HepG2 (cell line): ENCODE measurements at regions not wholly inside any gene's neighbourhood (a gene's known extent, or its start where the extent isn't known, plus 50 kb on each side); places are given as distances from the start of the nearest gene placed in this dataset.
A peak's percentile ranks its signal among the peaks of the same experiment; 100 is the strongest.

Source experiments
- ATAC-seq: fragments of 200-7000 bp; cut with Tn5 transposase; 3 replicates; pipeline ENCODE4 v1.9.1; 2020; ENCODE audit warnings: mild to moderate bottlenecking, moderate library complexity
- BruUV-seq: library from RNA; stranded (reverse); fragments of 400-500 nt; replicated peaks from 2 replicates; lab custom pipeline; 2021; lab: Mats Ljungman, UMichigan
- CTCF ChIA-PET: fragments of 300-600 bp; formaldehyde crosslinking; extraction: SDS; loops from one replicate; lab custom pipeline; 2021; ENCODE audit warnings: low total read pairs, inconsistent platforms, low intra/inter-chr PET ratio; lab: Yijun Ruan, JAX
- POLR2A ChIA-PET: fragments of 350-600 bp; sonication (Branson Sonifier 250); formaldehyde crosslinking; loops from one replicate; lab custom pipeline; 2020; ENCODE audit warnings: antibody characterized with exemption, inconsistent platforms; lab: Yijun Ruan, JAX
- DNase-seq: peaks from one replicate; pipeline ENCODE4 v3.0.0-alpha.2; 2015; ENCODE audit warnings: low spot score
- FAIRE-seq: peaks from 3 replicates; lab custom pipeline; 2011; peaks lifted over from hg19 to GRCh38; lab: Jason Lieb, UNC
- H2AFZ ChIP-seq: one replicate; pipeline ENCODE4 v1.6.1; 2011; ENCODE audit warnings: low read length, inconsistent platforms
- H3K27ac ChIP-seq: fragments of 300-600 bp; 3 replicates; pipeline ENCODE4 v1.8.0; 2011; ENCODE audit warnings: mixed run types, mild to moderate bottlenecking, mixed read lengths, low read length, inconsistent platforms; ENCODE audit not compliant: insufficient read depth; ENCODE audit errors: extremely low read length
- H3K27me3 ChIP-seq, 2 experiments: fragments of 200-600 bp in 1 of 2; 2 replicates in 1 of 2; 3 replicates in 1 of 2; pipeline versions ENCODE4 v1.6.0 to v1.8.0; 2011; ENCODE audit warnings: low read length in 2 of 2, mild to moderate bottlenecking in 2 of 2, moderate library complexity in 2 of 2, inconsistent platforms in 1 of 2; ENCODE audit not compliant: insufficient read depth in 2 of 2, control insufficient read depth in 1 of 2
- H3K36me3 ChIP-seq, 2 experiments: fragments of 200-600 bp in 1 of 2; replicated peaks in 1 of 2; 2 replicates in 1 of 2; 3 replicates in 1 of 2; pipeline versions ENCODE4 v1.5.1 to v1.8.0; 2011; ENCODE audit warnings: low read length in 2 of 2, inconsistent platforms in 1 of 2; ENCODE audit not compliant: insufficient read depth in 2 of 2, control insufficient read depth in 1 of 2
- H3K4me1 ChIP-seq: 2 replicates; pipeline ENCODE4 v1.5.1; 2012; ENCODE audit warnings: low read length, inconsistent platforms; ENCODE audit not compliant: insufficient read depth
- H3K4me2 ChIP-seq: 2 replicates; pipeline ENCODE4 v1.6.0; 2011; ENCODE audit warnings: low read depth, low read length, inconsistent platforms
- H3K4me3 ChIP-seq, 3 experiments: fragments of 200-600 bp in 1 of 3; sonication (generic), shearing (Covaris generic) in 1 of 3; replicated peaks in 1 of 3; 2 replicates each; pipeline ENCODE4 v1.5.1; 2011 to 2016; ENCODE audit warnings: low read length in 3 of 3, inconsistent platforms in 2 of 3, low read depth in 2 of 3, mild to moderate bottlenecking in 2 of 3, control low read depth in 1 of 3, mixed read lengths in 1 of 3; ENCODE audit not compliant: insufficient read depth in 1 of 3
- H3K79me2 ChIP-seq: one replicate; pipeline ENCODE4 v1.6.1; 2011; ENCODE audit warnings: low read length, inconsistent platforms; ENCODE audit not compliant: insufficient read depth
- H3K9ac ChIP-seq: 2 replicates; pipeline ENCODE4 v1.6.0; 2011; ENCODE audit warnings: mild to moderate bottlenecking, low read depth, low read length, inconsistent platforms; ENCODE audit not compliant: insufficient read depth
- H3K9me3 ChIP-seq: 2 replicates; pipeline ENCODE4 v1.5.1; 2012; ENCODE audit warnings: mild to moderate bottlenecking, low read length
- H4K20me1 ChIP-seq: 2 replicates; pipeline ENCODE4 v1.6.0; 2011; ENCODE audit warnings: inconsistent platforms, mild to moderate bottlenecking, low read length, moderate library complexity; ENCODE audit not compliant: insufficient read depth
- ATF7 ChIP-seq, 2 experiments: fragments of 450-650 bp in 1 of 2; sonication (generic) in 1 of 2; formaldehyde crosslinking in 1 of 2; IDR thresholded peaks; 2 replicates each; pipeline versions ENCODE4 v1.4.0 to v1.6.1; 2016 to 2020; ENCODE audit warnings: antibody characterized with exemption in 1 of 2, mild to moderate bottlenecking in 1 of 2, missing genetic modification reagents in 1 of 2
- CREB1 ChIP-seq, 2 experiments: fragments of 450-650 bp in 1 of 2; IDR thresholded peaks; 2 replicates each; pipeline ENCODE4 v1.6.1; 2016 to 2017; ENCODE audit warnings: control low read depth in 1 of 2, mild to moderate bottlenecking in 1 of 2, missing compliant biosample characterization in 1 of 2, missing genetic modification characterization in 1 of 2
- ZNF160 ChIP-seq: sonication (generic); formaldehyde crosslinking; IDR thresholded peaks from 2 replicates; pipeline ENCODE4 v1.8.0; 2022; ENCODE audit warnings: mild to moderate bottlenecking, inconsistent platforms, missing genetic modification reagents
- ZNF232 ChIP-seq: sonication (generic); formaldehyde crosslinking; IDR thresholded peaks from 2 replicates; pipeline ENCODE4 v1.4.0; 2020; ENCODE audit warnings: missing genetic modification reagents, borderline replicate concordance
- ZNF234 ChIP-seq: sonication (generic); formaldehyde crosslinking; conservative IDR thresholded peaks from 2 replicates; pipeline ENCODE4 v1.5.1; 2020; ENCODE audit warnings: mild to moderate bottlenecking, missing genetic modification reagents
- ZNF441 ChIP-seq: sonication (generic); formaldehyde crosslinking; IDR thresholded peaks from 2 replicates; pipeline ENCODE4 v1.7.0; 2021; ENCODE audit warnings: missing genetic modification reagents, borderline replicate concordance
- WGBS: methylation state at CpG from one replicate; pipeline ENCODE4 v1.1.6; 2017; ENCODE audit warnings: low lambda C conversion rate; 5-methylcytosine and 5-hydroxymethylcytosine counted together
- in situ Hi-C: cut with HindIII; loops from 2 replicates; pipeline ENCODE4 v1.10.0; 2017; ENCODE audit warnings: low pct_unique_long_range_greater_than_20kb; ENCODE audit not compliant: extremely low pct_ligation_motif_present
- intact Hi-C: fragments of 100-400 bp; cut with micrococcal nuclease; formaldehyde crosslinking; loops from one replicate; pipeline ENCODE4 v1.10.0; 2022; ENCODE audit not compliant: unreplicated experiment
- TF ChIP-seq, protein P1 (sequence below): sonication (generic); formaldehyde crosslinking; IDR thresholded peaks from 2 replicates; pipeline ENCODE4 v1.5.0; 2020; ENCODE audit warnings: mild to moderate bottlenecking, missing genetic modification reagents, borderline replicate concordance

DNA sequence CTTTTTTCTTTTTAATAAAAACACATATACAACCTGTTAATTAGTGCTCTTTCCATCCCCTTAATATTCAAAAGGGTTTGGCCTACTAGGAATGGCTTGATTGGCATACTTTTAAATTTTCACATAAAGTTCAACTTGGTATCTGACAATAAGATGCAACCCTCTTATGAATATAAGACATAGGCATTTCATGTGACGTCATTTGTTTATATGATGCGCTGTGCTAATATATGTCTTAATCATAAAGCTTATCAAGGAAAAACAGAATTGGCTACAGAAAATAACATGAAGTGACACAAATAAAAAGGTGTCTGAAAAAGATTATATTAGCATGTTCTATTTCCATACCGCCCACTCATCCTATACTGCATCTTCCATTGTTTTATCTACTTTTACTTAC lies 1642.4 kb downstream of the EFNA5 start:
- Histone ChIP-seq H4K20me1 (no peaks in the 10 kb centered on the region), H3K36me3 (no peaks in the 10 kb centered on the region), H3K9me3 (no peaks in the 10 kb centered on the region), H3K79me2 (no peaks in the 10 kb centered on the region), H3K27ac (no peak overlapping the region), H2AFZ (no peak overlapping the region), H3K4me3 (no peak overlapping the region), H3K27me3 (no peaks in the 10 kb centered on the region), H3K9ac (no peak overlapping the region), H3K4me1 (no peaks in the 10 kb centered on the region), H3K4me2 (no peak overlapping the region)
- no peak for TF ChIP-seq ZNF232
- peak; percentile 85 for TF ChIP-seq CREB1 (IDR thresholded peaks at IDR 0.05)
- TF ChIP-seq CREB1 (CRISPR knock-in tag; IDR thresholded peaks at IDR 0.05): no peak
- TF ChIP-seq ATF7 (IDR thresholded peaks at IDR 0.05): peak; percentile 89
- TF ChIP-seq ATF7 (CRISPR knock-in tag; IDR thresholded peaks at IDR 0.05): no peak
- TF ChIP-seq ZNF441 (CRISPR knock-in tag): no peak
- TF ChIP-seq, protein P1, sequence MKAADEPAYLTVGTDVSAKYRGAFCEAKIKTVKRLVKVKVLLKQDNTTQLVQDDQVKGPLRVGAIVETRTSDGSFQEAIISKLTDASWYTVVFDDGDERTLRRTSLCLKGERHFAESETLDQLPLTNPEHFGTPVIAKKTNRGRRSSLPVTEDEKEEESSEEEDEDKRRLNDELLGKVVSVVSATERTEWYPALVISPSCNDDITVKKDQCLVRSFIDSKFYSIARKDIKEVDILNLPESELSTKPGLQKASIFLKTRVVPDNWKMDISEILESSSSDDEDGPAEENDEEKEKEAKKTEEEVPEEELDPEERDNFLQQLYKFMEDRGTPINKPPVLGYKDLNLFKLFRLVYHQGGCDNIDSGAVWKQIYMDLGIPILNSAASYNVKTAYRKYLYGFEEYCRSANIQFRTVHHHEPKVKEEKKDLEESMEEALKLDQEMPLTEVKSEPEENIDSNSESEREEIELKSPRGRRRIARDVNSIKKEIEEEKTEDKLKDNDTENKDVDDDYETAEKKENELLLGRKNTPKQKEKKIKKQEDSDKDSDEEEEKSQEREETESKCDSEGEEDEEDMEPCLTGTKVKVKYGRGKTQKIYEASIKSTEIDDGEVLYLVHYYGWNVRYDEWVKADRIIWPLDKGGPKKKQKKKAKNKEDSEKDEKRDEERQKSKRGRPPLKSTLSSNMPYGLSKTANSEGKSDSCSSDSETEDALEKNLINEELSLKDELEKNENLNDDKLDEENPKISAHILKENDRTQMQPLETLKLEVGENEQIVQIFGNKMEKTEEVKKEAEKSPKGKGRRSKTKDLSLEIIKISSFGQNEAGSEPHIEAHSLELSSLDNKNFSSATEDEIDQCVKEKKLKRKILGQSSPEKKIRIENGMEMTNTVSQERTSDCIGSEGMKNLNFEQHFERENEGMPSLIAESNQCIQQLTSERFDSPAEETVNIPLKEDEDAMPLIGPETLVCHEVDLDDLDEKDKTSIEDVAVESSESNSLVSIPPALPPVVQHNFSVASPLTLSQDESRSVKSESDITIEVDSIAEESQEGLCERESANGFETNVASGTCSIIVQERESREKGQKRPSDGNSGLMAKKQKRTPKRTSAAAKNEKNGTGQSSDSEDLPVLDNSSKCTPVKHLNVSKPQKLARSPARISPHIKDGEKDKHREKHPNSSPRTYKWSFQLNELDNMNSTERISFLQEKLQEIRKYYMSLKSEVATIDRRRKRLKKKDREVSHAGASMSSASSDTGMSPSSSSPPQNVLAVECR (CRISPR knock-in tag): no peak
- TF ChIP-seq ZNF160 (CRISPR knock-in tag): no peak
- TF ChIP-seq ZNF234 (CRISPR knock-in tag): no peak
- in situ Hi-C loops (no loop called here), intact Hi-C loops (no loop called here)
- ChIA-PET CTCF (no interaction called here), POLR2A (no interaction called here)
- no TSS peak for BruUV-seq
- 53% methylated on average over 3 of the region's 3 CpGs for WGBS
- ATAC-seq (no peak), DNase-seq (no peak), FAIRE-seq (no peak)
